ENCODE measurements at regions not wholly inside any gene's neighbourhood (a gene's known extent, or its start where the extent isn't known, plus 50 kb on each side); places are given as distances from the start of the nearest gene placed in this dataset.

DNA sequence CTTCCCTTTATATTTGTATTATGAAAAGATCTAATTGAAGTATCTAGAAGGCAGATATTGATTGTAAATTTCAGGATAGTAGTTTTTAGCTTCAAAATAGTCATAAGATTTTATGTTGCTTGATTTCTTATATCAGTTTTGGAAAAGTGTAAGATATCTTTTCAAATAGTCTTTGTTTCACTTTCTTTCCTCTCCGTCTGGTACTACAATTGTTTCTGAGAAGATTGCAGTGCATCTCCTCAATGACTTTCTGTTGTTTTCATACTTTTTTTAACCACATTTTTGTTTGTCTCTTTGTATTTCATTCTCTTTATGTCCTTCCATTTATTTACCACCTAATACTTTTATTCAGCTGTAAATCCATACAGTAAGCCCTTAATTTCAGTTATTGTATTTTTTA, 964.6 kb upstream of the B3GALT2 start:
- CTCF ChIA-PET = no interaction called here
- Histone ChIP-seq H3K9me3 (replicated peaks; ENCODE audit: control insufficient read depth, insufficient read depth, low read length) (no peaks in the 10 kb centered on the region), H3K27ac (ENCODE audit: control insufficient read depth, insufficient read depth) (no peak overlapping the region), H3K9ac (ENCODE audit: control insufficient read depth, insufficient read depth, low read length) (no peak overlapping the region), H3K4me3 (no peak overlapping the region), H3K27me3 (replicated peaks in 1 of 2; ENCODE audit: control insufficient read depth in 2 of 2, insufficient read depth in 2 of 2, low read length in 1 of 2) (no peaks in the 10 kb centered on the region), H2AFZ (ENCODE audit: control insufficient read depth, low read depth, low read length) (no peak overlapping the region), H3K36me3 (ENCODE audit: control insufficient read depth in 2 of 2, insufficient read depth in 2 of 2, low read length in 1 of 2) (no peaks in the 10 kb centered on the region), H3K4me1 (ENCODE audit: control insufficient read depth, insufficient read depth, low read length) (no peaks in the 10 kb centered on the region), H3K4me2 (ENCODE audit: control insufficient read depth, insufficient read depth) (no peak overlapping the region), H4K20me1 (ENCODE audit: control insufficient read depth, insufficient read depth) (no peaks in the 10 kb centered on the region), H3K79me2 (ENCODE audit: control insufficient read depth, insufficient read depth, low read length) (no peaks in the 10 kb centered on the region)
- FAIRE-seq (no peak), DNase-seq (ENCODE audit: low read depth, low spot score) (no peak), ATAC-seq (no peak)
- 17% methylated on average over 1 of the region's 1 CpG for WGBS (ENCODE audit: insufficient coverage, insufficient replicate concordance, low lambda C conversion rate, missing lambda C conversion rate)
- BruUV-seq (replicated peaks) = no TSS peak
- in situ Hi-C loops (cut with MboI) = no loop called here
- POLR2A ChIA-PET = no interaction called here
- RAD21 ChIA-PET (ENCODE audit: unreplicated experiment) = no interaction called here
- SMC1A ChIA-PET (ENCODE audit: uncharacterized antibody, unreplicated experiment) = interaction anchor here (0.8 to 1.3 kb wide), 2 partner anchors 10 to 11 kb away, joined by 3 read pairs; no protein-coding TSS in a partner anchor
- intact Hi-C loops (cut with micrococcal nuclease; ENCODE audit: unreplicated experiment) = no loop called here
- TF ChIP-seq MYC (IDR thresholded peaks at IDR 0.05; ENCODE audit: insufficient read depth, insufficient read length, insufficient replicate concordance, low read length, severe bottlenecking) (no peak), SMARCA5 (IDR thresholded peaks at IDR 0.05) (no peak), ZNF207 (IDR thresholded peaks at IDR 0.05; ENCODE audit: borderline replicate concordance) (no peak), POLR2A (IDR thresholded peaks at IDR 0.05; ENCODE audit: low read depth, low read length) (no peak), TAF1 (IDR thresholded peaks at IDR 0.05; ENCODE audit: borderline replicate concordance, low read depth, low read length) (no peak), MYB (IDR thresholded peaks at IDR 0.05; ENCODE audit: borderline replicate concordance, low read depth, low read length) (no peak), POLR2AphosphoS2 (IDR thresholded peaks at IDR 0.05; ENCODE audit: low read depth, low read length) (no peak), KLF5 (IDR thresholded peaks at IDR 0.05; ENCODE audit: partially characterized antibody) (no peak), MEF2A (IDR thresholded peaks at IDR 0.05; ENCODE audit: insufficient read depth, low read depth, low read length) (no peak), TCF3 (IDR thresholded peaks at IDR 0.05; ENCODE audit: borderline replicate concordance, insufficient read depth, low read depth, low read length) (no peak), MXI1 (IDR thresholded peaks at IDR 0.05; ENCODE audit: low read depth, low read length) (no peak), WRNIP1 (IDR thresholded peaks at IDR 0.05; ENCODE audit: borderline replicate concordance, low read depth, low read length) (no peak), LARP7 (IDR thresholded peaks at IDR 0.05) (no peak), RAD21 (IDR thresholded peaks at IDR 0.05; ENCODE audit: insufficient read depth, low read depth, low read length) (no peak), ZZZ3 (IDR thresholded peaks at IDR 0.05; ENCODE audit: control insufficient read depth, insufficient read length, low read depth) (no peak), HCFC1 (IDR thresholded peaks at IDR 0.05; ENCODE audit: low read length) (no peak)
- TF ChIP-seq, protein P1, sequence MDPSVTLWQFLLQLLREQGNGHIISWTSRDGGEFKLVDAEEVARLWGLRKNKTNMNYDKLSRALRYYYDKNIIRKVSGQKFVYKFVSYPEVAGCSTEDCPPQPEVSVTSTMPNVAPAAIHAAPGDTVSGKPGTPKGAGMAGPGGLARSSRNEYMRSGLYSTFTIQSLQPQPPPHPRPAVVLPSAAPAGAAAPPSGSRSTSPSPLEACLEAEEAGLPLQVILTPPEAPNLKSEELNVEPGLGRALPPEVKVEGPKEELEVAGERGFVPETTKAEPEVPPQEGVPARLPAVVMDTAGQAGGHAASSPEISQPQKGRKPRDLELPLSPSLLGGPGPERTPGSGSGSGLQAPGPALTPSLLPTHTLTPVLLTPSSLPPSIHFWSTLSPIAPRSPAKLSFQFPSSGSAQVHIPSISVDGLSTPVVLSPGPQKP (IDR thresholded peaks at IDR 0.05; ENCODE audit: low read depth, low read length) = no peak
- TF ChIP-seq, protein P2, sequence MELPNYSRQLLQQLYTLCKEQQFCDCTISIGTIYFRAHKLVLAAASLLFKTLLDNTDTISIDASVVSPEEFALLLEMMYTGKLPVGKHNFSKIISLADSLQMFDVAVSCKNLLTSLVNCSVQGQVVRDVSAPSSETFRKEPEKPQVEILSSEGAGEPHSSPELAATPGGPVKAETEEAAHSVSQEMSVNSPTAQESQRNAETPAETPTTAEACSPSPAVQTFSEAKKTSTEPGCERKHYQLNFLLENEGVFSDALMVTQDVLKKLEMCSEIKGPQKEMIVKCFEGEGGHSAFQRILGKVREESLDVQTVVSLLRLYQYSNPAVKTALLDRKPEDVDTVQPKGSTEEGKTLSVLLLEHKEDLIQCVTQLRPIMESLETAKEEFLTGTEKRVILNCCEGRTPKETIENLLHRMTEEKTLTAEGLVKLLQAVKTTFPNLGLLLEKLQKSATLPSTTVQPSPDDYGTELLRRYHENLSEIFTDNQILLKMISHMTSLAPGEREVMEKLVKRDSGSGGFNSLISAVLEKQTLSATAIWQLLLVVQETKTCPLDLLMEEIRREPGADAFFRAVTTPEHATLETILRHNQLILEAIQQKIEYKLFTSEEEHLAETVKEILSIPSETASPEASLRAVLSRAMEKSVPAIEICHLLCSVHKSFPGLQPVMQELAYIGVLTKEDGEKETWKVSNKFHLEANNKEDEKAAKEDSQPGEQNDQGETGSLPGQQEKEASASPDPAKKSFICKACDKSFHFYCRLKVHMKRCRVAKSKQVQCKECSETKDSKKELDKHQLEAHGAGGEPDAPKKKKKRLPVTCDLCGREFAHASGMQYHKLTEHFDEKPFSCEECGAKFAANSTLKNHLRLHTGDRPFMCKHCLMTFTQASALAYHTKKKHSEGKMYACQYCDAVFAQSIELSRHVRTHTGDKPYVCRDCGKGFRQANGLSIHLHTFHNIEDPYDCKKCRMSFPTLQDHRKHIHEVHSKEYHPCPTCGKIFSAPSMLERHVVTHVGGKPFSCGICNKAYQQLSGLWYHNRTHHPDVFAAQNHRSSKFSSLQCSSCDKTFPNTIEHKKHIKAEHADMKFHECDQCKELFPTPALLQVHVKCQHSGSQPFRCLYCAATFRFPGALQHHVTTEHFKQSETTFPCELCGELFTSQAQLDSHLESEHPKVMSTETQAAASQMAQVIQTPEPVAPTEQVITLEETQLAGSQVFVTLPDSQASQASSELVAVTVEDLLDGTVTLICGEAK (IDR thresholded peaks at IDR 0.05; ENCODE audit: borderline replicate concordance) = no peak
- TF ChIP-seq, protein P3, sequence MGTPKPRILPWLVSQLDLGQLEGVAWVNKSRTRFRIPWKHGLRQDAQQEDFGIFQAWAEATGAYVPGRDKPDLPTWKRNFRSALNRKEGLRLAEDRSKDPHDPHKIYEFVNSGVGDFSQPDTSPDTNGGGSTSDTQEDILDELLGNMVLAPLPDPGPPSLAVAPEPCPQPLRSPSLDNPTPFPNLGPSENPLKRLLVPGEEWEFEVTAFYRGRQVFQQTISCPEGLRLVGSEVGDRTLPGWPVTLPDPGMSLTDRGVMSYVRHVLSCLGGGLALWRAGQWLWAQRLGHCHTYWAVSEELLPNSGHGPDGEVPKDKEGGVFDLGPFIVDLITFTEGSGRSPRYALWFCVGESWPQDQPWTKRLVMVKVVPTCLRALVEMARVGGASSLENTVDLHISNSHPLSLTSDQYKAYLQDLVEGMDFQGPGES (IDR thresholded peaks at IDR 0.05) = no peak
- TF ChIP-seq, protein P4, sequence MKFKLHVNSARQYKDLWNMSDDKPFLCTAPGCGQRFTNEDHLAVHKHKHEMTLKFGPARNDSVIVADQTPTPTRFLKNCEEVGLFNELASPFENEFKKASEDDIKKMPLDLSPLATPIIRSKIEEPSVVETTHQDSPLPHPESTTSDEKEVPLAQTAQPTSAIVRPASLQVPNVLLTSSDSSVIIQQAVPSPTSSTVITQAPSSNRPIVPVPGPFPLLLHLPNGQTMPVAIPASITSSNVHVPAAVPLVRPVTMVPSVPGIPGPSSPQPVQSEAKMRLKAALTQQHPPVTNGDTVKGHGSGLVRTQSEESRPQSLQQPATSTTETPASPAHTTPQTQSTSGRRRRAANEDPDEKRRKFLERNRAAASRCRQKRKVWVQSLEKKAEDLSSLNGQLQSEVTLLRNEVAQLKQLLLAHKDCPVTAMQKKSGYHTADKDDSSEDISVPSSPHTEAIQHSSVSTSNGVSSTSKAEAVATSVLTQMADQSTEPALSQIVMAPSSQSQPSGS (IDR thresholded peaks at IDR 0.05; ENCODE audit: low read length) = no peak
